HG02981 (cell line): ENCODE measurements at regions not wholly inside any gene's neighbourhood (a gene's known extent, or its start where the extent isn't known, plus 50 kb on each side); places are given as distances from the start of the nearest gene placed in this dataset.

ENCODE experiments used
- ATAC-seq: cut with Tn5 transposase; IDR thresholded peaks from one replicate; pipeline ENCODE4 v1.9.1; 2021; ENCODE audit warnings: mild to moderate bottlenecking, moderate library complexity; ENCODE audit not compliant: unreplicated experiment

GRCh38 chr13:39100996-39101738 lies 62.9 kb downstream of the NHLRC3 start:
- no peak for ATAC-seq

- no peak for ATAC-seq
Observed at GRCh38 chr13:39102981-39103490, 64.8 kb downstream of the NHLRC3 start.

- no peak for ATAC-seq
Observed at GRCh38 chr13:39105110-39105509, 66.9 kb downstream of the NHLRC3 start.

- ATAC-seq: no peak
Observed at GRCh38 chr13:39106216-39107005, 68.2 kb downstream of the NHLRC3 start.

- no peak for ATAC-seq
Observed at GRCh38 chr13:39107561-39107960, 69.3 kb downstream of the NHLRC3 start.

GRCh38 chr13:39108783-39109182 lies 70.5 kb downstream of the NHLRC3 start:
- no peak for ATAC-seq

- no peak for ATAC-seq
Observed at GRCh38 chr13:39110518-39111097, 72.4 kb downstream of the NHLRC3 start.

GRCh38 chr13:39111145-39111544 lies 72.9 kb downstream of the NHLRC3 start:
- no peak for ATAC-seq

GRCh38 chr13:39119422-39119821 lies 81.2 kb downstream of the NHLRC3 start:
- no peak for ATAC-seq

GRCh38 chr13:39123578-39123977 lies 85.3 kb downstream of the NHLRC3 start:
- no peak for ATAC-seq

- ATAC-seq: no peak
Observed at GRCh38 chr13:39129213-39129612, 91.0 kb downstream of the NHLRC3 start.

- ATAC-seq: no peak
Observed at GRCh38 chr13:39130301-39130700, 92.0 kb downstream of the NHLRC3 start.

GRCh38 chr13:39132286-39133230 lies 94.3 kb downstream of the NHLRC3 start:
- no peak for ATAC-seq

- no peak for ATAC-seq
Observed at GRCh38 chr13:39133781-39134180, 95.5 kb downstream of the NHLRC3 start.

GRCh38 chr13:39134574-39134973 lies 96.3 kb downstream of the NHLRC3 start:
- ATAC-seq: no peak

- no peak for ATAC-seq
Observed at GRCh38 chr13:39144391-39144790, 106.1 kb downstream of the NHLRC3 start.

GRCh38 chr13:39144941-39145533 lies 106.8 kb downstream of the NHLRC3 start:
- no peak for ATAC-seq

GRCh38 chr13:39148513-39148961 lies 110.3 kb downstream of the NHLRC3 start:
- no peak for ATAC-seq

- ATAC-seq: no peak
Observed at GRCh38 chr13:39149896-39150295, 111.6 kb downstream of the NHLRC3 start.

- no peak for ATAC-seq
Observed at GRCh38 chr13:39154041-39154440, 115.8 kb downstream of the NHLRC3 start.
